KMS-11 (cell line): ENCODE measurements at regions not wholly inside any gene's neighbourhood (a gene's known extent, or its start where the extent isn't known, plus 50 kb on each side); places are given as distances from the start of the nearest gene placed in this dataset.

ENCODE experiments used
- H2AFZ ChIP-seq: fragments of 200-600 bp; sonication (generic); 2 replicates; pipeline ENCODE4 v1.6.1; 2016; ENCODE audit warnings: antibody characterized with exemption, mixed run types, low read depth
- H3K27ac ChIP-seq: fragments of 200-600 bp; sonication (generic); 2 replicates; pipeline ENCODE4 v1.6.1; 2016; ENCODE audit warnings: mild to moderate bottlenecking, mixed run types
- H3K27me3 ChIP-seq: fragments of 200-600 bp; sonication (generic); 2 replicates; pipeline ENCODE4 v1.6.1; 2017; ENCODE audit warnings: mild to moderate bottlenecking, low read depth, mixed run types, moderate library complexity; ENCODE audit not compliant: insufficient read depth
- H3K36me3 ChIP-seq: fragments of 200-600 bp; sonication (generic); 2 replicates; pipeline ENCODE4 v1.6.1; 2017; ENCODE audit warnings: mild to moderate bottlenecking, mixed run types; ENCODE audit not compliant: insufficient read depth
- H3K4me1 ChIP-seq: fragments of 200-600 bp; sonication (generic); 2 replicates; pipeline ENCODE4 v1.6.1; 2016; ENCODE audit warnings: mild to moderate bottlenecking, low read depth, mixed run types; ENCODE audit not compliant: poor library complexity, severe bottlenecking
- H3K4me2 ChIP-seq: fragments of 200-600 bp; sonication (generic); 2 replicates; pipeline ENCODE4 v1.7.0; 2016; ENCODE audit warnings: mild to moderate bottlenecking, mixed run types
- H3K4me3 ChIP-seq: fragments of 200-600 bp; sonication (generic); IDR thresholded peaks from 2 replicates; pipeline ENCODE4 v1.6.1; 2017; ENCODE audit warnings: low read depth, low read length, mixed read lengths; ENCODE audit not compliant: insufficient read depth
- H3K79me2 ChIP-seq: fragments of 200-600 bp; sonication (generic); 2 replicates; pipeline ENCODE4 v1.6.1; 2016; ENCODE audit warnings: low read depth, mixed run types; ENCODE audit not compliant: insufficient read depth
- H3K9ac ChIP-seq: fragments of 200-600 bp; sonication (generic); 2 replicates; pipeline ENCODE4 v1.6.1; 2016; ENCODE audit warnings: mild to moderate bottlenecking, mixed run types
- H4K20me1 ChIP-seq: fragments of 200-600 bp; sonication (generic); 2 replicates; pipeline ENCODE4 v1.6.1; 2016; ENCODE audit warnings: mild to moderate bottlenecking, mixed run types; ENCODE audit not compliant: insufficient read depth
- CTCF ChIP-seq: fragments of 200-600 bp; sonication (generic); conservative IDR thresholded peaks from 2 replicates; pipeline ENCODE4 v1.6.1; 2017; ENCODE audit warnings: low read depth, mild to moderate bottlenecking, antibody characterized with exemption, low read length, moderate library complexity, mixed read lengths

GRCh38 chr2:126253669-126254068 is 402.3 kb upstream of the GYPC start:
- H3K36me3 ChIP-seq: no peaks in the 10 kb centered on the region
- no peak for TF ChIP-seq CTCF
- no peaks in the 10 kb centered on the region for H4K20me1 ChIP-seq
- no peak overlapping the region for H2AFZ ChIP-seq
- H3K4me3 ChIP-seq: no peak overlapping the region
- H3K79me2 ChIP-seq: no peaks in the 10 kb centered on the region
- no peak overlapping the region for H3K9ac ChIP-seq
- no peaks in the 10 kb centered on the region for H3K4me1 ChIP-seq
- no peak overlapping the region for H3K4me2 ChIP-seq
- H3K27me3 ChIP-seq: no peaks in the 10 kb centered on the region
- H3K27ac ChIP-seq: no peak overlapping the region

- Histone ChIP-seq H3K27ac (no peak overlapping the region), H3K4me1 (no peaks in the 10 kb centered on the region), H3K36me3 (no peaks in the 10 kb centered on the region), H3K9ac (no peak overlapping the region), H3K4me3 (no peak overlapping the region), H2AFZ (no peak overlapping the region), H3K79me2 (no peaks in the 10 kb centered on the region), H4K20me1 (no peaks in the 10 kb centered on the region), H3K4me2 (no peak overlapping the region), H3K27me3 (no peaks in the 10 kb centered on the region)
- TF ChIP-seq CTCF: no peak
These were observed 391.3 kb upstream of the GYPC start for GRCh38 chr2:126264625-126265024.

DNA sequence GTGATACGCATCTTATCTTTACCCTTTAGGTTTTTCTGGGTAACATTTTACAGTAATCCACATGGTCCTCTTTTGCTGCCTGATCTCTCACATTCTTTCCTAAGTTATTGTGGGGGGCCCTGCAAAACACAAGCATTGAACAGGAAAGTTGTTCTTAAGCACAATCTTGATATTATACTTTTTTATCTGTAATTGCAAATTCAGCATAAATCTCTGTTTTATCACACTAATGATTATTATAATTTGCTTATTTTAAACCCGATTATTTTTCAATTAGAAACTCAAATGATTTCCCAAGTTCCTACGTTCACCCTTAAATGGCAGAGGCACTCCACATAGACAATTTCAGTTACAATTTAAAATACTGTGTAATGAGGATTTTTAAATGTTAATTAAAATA is 386.0 kb upstream of the GYPC start:
- no peak for TF ChIP-seq CTCF
- no peaks in the 10 kb centered on the region for H4K20me1 ChIP-seq
- no peak overlapping the region for H3K4me2 ChIP-seq
- H3K4me3 ChIP-seq: no peak overlapping the region
- no peaks in the 10 kb centered on the region for H3K79me2 ChIP-seq
- H3K27me3 ChIP-seq: no peaks in the 10 kb centered on the region
- no peak overlapping the region for H2AFZ ChIP-seq
- H3K36me3 ChIP-seq: no peaks in the 10 kb centered on the region
- no peaks in the 10 kb centered on the region for H3K4me1 ChIP-seq
- no peak overlapping the region for H3K9ac ChIP-seq
- no peak overlapping the region for H3K27ac ChIP-seq

- Histone ChIP-seq H3K9ac (no peak overlapping the region), H3K36me3 (no peaks in the 10 kb centered on the region), H3K4me2 (no peak overlapping the region), H2AFZ (no peak overlapping the region), H3K4me3 (no peak overlapping the region), H3K79me2 (no peaks in the 10 kb centered on the region), H3K27me3 (no peaks in the 10 kb centered on the region), H4K20me1 (no peaks in the 10 kb centered on the region), H3K4me1 (no peaks in the 10 kb centered on the region), H3K27ac (no peak overlapping the region)
- no peak for TF ChIP-seq CTCF
These were observed 385.4 kb upstream of the GYPC start for GRCh38 chr2:126270587-126270986.

GRCh38 chr2:126272401-126272800 is 383.6 kb upstream of the GYPC start:
- Histone ChIP-seq H3K27me3 (no peaks in the 10 kb centered on the region), H3K9ac (no peak overlapping the region), H3K4me2 (no peak overlapping the region), H4K20me1 (no peaks in the 10 kb centered on the region), H3K27ac (no peak overlapping the region), H2AFZ (no peak overlapping the region), H3K4me1 (no peaks in the 10 kb centered on the region), H3K36me3 (no peaks in the 10 kb centered on the region), H3K4me3 (no peak overlapping the region), H3K79me2 (no peaks in the 10 kb centered on the region)
- TF ChIP-seq CTCF: no peak
